GM12878 (cell line): ENCODE measurements at regions not wholly inside any gene's neighbourhood (a gene's known extent, or its start where the extent isn't known, plus 50 kb on each side); places are given as distances from the start of the nearest gene placed in this dataset.

Source experiments
- EZH2 ChIP-seq: IDR thresholded peaks from 2 replicates; pipeline ENCODE4 v1.6.1; 2012; ENCODE audit warnings: low read depth, mild to moderate bottlenecking, control low read depth, inconsistent platforms, low read length, borderline replicate concordance; ENCODE audit not compliant: control insufficient read depth
- HDAC6 ChIP-seq: fragments of 200-600 bp; sonication (generic); IDR thresholded peaks from one replicate; pipeline ENCODE4 v1.8.0; 2017; ENCODE audit warnings: antibody characterized with exemption; ENCODE audit not compliant: unreplicated experiment
- SIN3A ChIP-seq: IDR thresholded peaks from 2 replicates; pipeline ENCODE4 v1.6.1; 2012; ENCODE audit warnings: low read depth, low read length, improper control_type of control experiment
- STAT1 ChIP-seq: fragments of 450-650 bp; conservative IDR thresholded peaks from 2 replicates; pipeline ENCODE4 v1.6.1; 2014; ENCODE audit warnings: antibody characterized with exemption, mild to moderate bottlenecking
- ZNF274 ChIP-seq: IDR thresholded peaks from one replicate; pipeline ENCODE4 v1.8.0; 2011; ENCODE audit not compliant: insufficient read length, insufficient read depth
- TF ChIP-seq, protein P1 (sequence below): IDR thresholded peaks from 2 replicates; pipeline ENCODE4 v1.6.1; 2012; ENCODE audit warnings: low read length, inconsistent platforms

DNA sequence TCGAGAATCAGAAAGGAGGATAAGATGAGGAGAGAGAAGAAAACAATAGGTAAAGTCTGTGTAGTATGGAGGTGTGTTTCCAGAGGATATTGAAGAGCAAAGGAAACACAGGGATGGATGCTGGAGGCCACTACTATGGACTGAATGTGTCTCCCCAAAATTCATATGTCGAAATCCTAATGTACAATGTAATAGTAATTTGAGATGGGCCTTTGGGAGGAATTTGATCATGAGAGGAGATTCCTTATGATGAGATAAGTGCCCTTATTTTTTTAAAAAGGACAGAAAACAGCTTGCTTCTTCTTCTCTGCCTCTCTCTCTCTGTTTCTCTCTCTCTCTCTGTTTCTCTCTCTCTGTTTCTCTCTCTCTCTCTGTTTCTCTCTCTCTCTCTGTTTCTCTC, 602.2 kb upstream of the ADAMTS5 start:
- TF ChIP-seq STAT1 = no peak
- no peak for TF ChIP-seq ZNF274
- TF ChIP-seq, protein P1, sequence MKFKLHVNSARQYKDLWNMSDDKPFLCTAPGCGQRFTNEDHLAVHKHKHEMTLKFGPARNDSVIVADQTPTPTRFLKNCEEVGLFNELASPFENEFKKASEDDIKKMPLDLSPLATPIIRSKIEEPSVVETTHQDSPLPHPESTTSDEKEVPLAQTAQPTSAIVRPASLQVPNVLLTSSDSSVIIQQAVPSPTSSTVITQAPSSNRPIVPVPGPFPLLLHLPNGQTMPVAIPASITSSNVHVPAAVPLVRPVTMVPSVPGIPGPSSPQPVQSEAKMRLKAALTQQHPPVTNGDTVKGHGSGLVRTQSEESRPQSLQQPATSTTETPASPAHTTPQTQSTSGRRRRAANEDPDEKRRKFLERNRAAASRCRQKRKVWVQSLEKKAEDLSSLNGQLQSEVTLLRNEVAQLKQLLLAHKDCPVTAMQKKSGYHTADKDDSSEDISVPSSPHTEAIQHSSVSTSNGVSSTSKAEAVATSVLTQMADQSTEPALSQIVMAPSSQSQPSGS = no peak
- no peak for TF ChIP-seq EZH2
- TF ChIP-seq HDAC6 = no peak
- no peak for TF ChIP-seq SIN3A
